CD4-positive, alpha-beta T cell treated with Interleukin-12 subunit alpha and Interleukin-12 subunit beta, for 1 hour (primary cell): ENCODE measurements at regions not wholly inside any gene's neighbourhood (a gene's known extent, or its start where the extent isn't known, plus 50 kb on each side); places are given as distances from the start of the nearest gene placed in this dataset.

ENCODE experiments used
- DNase-seq: peaks from one replicate; pipeline ENCODE4 v3.0.0-alpha.2; 2020

DNA sequence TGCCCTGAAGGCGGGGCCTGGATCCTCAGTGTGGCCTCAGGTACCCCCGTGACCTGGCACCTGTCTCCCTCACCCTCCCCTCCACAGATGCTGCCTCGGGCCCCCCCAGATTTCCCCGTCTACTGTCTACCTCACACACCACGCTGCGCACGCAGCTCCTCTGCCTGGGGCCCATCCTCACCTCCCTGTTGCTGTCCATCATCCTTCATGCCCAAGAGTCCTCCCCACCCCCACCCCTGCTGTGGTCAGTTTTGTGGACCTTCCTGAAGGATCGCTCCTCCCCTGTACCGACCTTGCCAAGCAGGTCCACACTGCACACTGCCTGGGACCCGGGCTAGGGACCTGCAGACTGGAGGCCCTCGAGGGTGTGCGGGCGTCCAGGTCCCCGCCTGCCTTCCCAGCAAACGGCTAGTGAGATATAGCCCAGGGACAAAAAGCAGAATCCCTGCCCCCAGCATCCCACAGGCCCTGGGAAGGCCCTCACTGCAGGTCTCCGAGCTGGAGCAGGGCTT, 197.4 kb upstream of the DIO3 start:
- no peak for DNase-seq

DNA sequence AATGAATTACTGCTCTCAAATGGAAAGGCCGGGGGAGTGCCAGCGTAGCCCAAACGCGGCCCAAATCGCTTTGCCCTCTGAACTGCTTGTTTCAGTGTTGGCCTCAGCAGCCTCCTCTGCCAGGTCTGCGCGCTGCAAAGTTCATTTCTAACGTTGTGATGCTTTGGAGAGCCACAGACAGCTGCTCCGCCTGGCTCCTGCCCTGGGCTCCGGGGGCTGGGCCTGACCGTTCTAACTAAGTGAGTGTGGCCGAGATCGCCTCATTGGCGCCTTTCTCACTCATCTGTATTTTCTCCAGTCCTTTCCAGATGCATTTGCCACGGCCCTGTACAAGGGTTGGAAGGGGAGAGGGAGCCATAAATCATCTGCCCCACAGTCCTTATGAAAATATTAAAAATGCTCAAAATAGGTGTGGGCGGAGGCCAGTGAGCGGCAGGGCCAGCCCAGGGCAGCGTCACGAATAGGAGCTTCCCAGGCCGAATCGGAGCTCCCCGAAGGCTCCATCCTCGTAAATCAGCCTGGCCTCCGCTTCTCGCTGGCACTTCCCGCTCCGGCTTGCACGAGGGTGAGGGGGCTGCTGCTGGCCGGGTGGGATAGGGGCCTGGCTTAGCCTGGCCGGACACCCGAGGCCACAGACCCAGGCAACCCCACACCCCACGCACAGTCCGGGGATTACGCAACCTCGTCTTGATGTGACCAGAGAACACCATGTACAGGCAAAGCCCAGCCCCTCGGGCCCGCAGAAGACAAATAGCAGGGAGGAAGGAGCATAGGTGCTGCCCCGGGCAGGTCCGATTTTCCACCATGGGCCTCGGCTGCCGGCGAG, 196.6 kb upstream of the DIO3 start:
- no peak for DNase-seq

DNA sequence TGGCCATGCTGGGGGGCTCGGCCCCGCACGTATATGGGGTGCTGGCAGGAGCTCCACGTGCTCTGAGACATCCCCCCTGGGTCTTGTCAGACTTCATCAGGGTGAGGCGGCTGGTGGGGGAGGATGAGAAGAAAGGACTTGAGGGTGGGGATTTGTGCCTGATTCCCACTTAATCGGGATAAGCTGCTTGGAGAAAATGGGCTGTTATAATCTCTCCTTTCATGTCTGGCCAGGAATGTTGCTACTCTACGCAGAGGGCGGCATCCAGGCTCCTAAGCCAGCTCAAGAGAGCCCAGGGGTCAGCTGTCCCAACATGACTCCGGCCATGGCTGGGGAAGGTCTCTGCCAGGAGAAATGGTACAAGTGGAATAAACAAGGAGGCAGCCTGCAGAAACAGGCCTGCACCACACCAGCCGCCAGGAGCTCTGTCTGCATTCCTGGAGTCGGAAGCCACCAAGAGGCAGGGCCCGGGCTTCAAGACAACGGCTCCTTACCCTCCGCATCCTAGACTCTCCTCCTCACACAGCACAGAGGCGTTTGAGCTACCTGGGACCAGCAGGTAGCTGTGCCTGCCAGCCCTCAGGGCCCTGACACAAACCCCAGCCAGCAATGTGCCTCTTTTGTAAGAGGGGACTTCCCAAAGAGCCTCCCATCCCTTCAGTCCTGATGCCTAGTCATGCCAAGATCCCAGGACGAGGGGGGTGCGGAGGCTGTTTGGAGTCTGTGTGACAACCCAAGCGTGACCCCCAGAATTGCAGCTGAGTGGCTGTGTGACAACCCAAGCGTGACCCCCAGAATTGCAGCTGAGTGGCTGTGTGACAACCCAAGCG, 195.8 kb upstream of the DIO3 start:
- no peak for DNase-seq

DNA sequence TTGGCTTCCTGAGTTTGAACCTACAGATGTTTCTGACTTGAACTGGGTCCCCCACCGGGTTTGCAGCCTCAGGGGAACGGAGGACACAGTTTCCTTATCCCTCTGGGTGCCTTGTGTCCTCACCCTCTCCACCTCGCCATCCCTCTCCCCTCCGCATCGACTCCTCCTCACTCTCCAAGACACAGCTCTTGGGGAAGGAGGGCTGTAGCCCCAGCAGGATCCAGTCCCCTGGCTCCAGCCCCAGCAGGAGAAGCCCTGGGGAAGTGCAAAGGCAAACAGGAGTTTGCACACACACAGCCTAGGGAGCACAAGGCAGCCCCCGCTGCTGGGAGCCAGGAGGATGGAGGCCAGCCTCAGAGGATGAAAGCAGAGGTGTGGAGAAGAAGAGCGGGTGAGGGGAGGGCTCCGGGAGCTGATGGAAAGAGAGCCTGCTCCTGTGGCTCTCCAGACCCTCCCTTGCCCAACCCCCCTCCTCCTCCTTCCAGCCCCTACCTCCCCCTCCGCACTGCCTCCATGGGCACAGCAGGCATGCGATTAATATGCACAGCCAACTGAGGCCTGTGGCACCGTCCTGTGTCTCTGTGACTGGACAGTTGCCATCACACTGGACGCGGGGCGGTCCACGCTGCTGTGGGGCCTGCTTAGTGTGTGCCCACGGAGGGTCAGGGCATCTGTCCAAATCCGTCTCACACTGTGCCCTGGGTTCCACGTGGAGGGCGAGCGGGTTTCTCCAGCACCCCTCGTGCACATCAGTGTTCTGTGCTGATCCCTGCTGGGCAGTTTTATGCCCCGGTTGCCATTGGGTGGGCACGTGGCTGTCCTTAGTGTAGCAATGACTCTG, 193.7 kb upstream of the DIO3 start:
- DNase-seq: no peak

DNA sequence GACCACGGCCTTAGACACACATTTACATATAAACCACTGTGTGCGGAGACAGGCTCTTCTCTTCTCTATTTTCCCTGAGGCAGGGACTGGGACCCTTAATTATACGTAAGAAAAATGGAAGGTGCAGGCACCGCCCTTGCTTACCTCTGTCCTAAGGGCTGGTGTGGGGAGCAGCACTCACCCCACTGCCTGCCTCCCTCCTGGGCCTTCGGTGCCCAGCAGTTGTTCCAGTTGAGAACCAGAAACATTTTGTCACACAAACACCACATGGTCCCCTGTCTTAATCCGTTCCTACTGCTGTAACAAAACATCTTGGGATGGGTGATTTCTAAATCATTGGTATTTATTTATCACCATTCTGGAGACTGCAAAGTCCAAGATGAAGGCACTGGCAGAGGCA, 192.7 kb upstream of the DIO3 start:
- no peak for DNase-seq

DNA sequence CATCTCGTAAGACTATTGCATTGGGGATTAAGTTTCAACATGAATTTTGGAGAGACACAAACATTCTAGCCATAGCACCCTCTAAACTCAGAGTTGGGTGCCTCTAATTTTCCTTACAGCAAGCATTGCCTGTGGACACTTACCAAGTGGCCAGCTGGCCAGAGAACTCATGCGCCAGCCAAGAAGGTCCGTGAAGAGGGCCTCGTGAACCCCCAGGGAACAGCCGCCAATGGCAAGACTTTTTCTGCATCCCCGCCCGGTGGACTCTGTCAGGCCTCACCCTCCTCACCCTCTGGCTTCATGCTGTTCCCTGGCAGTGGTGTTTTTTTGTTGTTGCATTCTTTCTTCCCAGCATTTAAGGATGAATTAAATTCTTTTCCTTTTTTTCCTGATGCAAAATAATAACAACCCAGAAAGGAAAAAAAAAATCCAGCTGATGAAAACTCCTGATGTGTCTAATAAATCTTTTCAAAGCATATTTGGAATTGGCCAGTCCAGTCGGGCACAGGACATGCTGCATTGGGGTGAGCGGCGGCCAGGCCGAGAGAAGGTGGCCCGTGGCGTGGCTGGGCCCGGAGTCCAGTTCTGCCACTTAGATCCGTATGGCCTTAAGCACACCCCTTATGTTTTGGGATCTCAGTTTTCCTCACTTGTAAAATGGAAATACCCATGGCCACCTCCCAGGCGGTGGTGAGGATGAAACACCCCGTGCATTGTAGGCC, 191.9 kb upstream of the DIO3 start:
- DNase-seq: no peak

DNA sequence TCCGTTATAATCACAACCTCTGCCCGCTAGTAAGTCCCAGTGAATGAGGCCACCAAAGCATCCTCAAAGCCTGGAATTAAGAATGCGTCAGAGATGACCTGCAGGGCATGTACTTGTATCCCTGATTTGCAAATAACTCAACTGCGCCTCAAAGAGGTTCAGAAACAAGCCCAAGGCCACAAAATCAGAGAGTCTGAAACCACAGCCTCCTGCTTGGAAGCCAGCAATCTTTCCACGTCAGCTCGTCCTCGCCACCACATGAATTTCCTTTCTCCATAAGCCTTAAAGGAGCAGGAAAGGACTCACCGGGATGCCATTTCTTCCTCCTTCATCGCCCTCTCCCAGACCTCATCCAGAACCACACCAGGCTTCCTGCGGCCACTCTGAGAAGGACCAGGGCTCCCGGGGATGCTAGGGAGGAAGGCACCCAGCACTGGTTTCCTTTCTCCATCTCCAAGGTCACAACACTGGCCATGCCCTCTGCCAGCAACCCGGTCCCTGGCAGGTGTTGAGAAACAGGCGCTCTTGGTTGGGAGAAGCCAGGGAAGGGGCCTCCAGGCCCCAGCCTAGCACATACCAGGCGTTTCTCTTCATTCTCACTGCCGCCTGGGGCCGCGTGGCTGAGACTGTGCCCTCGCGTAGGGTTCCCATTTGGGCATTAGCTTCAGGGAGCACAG, 191.2 kb upstream of the DIO3 start:
- no peak for DNase-seq

DNA sequence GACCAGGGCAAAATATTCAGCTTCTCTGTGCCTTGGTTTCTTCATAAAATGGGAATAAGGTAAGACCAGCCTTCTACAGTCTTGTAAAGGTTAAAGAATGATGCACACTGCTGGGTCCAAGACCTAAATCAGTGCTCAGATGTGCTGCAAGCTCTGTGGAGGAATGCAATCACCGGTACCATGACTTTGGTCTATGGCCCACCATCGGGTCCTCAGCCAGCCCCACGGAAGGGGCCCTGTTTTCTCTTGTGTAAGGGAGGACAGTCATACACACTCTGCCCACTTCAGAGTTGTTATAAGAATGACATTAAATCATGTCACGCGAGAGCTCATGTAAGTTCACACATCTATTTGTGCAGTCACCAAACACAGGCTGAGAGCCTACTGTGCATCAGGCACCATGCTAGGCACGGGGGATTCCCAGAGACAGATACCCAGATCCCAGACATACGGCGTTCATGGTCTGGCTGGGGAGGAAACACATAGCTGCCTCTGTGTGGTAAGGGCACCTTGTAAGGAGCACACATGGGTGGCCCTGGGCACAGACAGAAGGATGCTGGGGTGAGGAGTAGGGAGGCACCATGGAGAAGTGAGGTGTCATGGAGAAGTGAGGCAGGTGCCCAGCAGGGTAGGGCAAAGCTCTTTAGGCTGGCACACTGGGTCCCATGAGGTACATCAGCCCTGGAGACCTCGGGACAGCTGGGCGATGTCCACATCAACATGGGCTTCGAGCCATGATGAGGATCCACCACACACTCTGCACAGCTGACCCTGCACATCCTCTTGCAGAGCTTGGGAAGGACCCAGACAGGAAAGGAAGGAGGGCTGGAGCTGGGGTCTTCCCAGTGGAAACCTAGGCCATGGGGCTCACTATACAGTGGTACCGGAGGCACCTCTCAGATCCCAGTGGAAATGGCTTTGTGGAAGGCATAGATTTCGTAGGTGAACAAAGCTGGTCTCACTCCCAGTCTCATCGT, 190.4 kb upstream of the DIO3 start:
- DNase-seq: no peak

DNA sequence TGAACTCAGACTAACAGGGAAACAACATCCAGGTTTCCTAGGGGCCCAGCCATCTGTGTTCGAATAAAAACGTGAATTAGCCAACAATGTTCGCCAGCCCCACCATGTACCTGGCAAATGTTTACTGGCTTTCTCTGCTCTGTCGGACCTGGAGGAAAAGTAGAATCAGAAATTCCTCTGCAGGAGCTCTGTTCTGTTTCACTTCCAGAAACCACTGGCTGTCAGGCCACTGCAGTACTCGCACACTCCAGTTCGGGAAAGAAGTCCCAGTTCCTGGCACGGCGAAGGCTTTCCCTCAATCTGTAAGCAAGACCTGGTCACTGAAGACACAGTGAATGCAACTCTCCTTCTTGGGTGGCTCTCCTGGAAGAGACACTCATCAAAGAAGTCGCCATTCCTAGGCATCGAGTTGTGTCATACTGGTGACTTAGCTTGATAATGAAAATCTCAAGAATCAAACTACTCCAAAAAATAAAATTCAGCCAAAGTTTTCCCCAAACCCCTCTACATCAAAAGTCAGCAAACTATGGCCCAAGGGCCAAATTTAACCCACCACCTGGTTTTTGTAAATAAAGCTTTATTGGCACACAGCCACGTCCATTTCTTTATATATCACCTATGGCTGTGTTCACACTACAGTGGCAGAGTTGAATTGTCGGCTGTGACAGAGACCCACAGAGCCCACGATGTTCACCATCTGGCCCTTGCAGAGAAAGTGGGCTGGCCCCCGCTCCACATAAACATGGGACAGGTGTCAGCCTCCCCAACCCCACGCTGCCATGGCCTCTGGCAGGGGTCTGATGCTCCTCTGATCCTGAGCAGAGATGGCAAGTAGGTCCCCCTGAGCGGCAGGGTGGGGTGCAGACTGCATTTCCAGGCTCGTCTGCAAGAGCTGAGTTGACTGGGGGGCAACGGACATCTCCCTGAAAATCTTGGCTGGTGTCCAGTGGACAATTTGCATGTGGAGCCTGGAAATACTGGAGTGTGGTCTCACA, 189.2 kb upstream of the DIO3 start:
- DNase-seq: no peak

DNA sequence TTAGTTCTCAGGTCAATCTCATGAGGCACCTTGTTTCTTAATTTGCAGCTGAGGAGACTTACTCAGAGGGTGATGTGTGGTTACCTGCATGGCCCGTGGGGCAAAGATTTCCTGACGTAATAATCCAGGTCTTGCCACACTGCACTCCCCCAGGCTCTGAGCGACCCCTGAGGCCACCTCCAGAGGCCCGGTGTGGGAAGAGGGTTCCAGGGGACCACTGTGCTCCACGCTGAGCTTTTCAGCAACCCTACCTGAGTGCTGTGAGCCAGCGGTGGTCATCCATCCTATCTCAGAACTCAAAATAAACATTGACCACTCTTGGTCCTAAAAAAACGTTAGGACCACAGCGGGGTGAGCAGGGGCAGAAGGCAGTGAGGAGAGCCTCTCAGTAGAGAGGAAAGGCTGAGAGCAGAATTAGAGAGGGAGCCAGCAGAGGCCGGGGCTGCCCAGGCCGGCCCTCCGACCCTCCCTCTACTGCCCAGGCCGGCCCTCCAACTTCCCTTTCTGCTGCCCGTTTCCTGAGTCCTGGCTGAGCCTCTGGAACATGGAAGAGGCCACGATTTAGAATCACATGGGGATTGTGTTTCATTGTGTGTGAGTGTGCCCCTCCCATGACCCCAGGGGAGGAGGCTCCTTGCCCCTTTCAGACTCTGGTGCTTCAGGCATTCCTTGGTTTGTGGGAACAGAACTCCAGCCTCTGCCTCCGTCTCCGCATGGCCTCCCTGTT, 188.2 kb upstream of the DIO3 start:
- no peak for DNase-seq

DNA sequence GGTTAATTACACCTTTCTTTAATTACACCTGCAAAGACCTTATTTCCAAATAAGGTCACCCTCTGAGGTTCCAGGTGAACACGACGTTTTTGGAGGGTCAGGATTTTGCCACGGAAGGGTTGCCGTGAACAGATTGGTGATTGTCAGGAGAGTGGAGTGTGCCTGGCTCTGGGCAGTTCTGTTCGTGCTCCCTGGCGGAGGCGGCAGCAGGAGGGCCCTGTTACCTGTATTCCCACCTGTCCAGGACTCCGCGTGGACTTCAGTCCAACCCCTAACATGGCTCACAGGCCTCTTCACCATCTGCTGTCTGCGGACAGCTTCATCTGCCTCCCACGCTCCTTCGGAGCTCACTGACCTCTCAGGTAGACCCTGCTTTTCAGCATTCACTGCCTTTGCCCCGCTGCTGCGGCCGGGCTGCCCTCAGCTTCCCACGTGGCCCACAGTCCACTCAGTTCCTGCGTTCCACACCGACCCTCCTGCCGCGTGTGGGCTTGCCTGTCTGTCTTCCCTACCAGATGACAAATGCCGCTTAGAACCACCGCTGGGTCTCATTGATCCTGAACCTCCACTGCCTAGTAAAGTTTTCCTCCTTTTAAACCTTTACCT, 187.5 kb upstream of the DIO3 start:
- DNase-seq: no peak

DNA sequence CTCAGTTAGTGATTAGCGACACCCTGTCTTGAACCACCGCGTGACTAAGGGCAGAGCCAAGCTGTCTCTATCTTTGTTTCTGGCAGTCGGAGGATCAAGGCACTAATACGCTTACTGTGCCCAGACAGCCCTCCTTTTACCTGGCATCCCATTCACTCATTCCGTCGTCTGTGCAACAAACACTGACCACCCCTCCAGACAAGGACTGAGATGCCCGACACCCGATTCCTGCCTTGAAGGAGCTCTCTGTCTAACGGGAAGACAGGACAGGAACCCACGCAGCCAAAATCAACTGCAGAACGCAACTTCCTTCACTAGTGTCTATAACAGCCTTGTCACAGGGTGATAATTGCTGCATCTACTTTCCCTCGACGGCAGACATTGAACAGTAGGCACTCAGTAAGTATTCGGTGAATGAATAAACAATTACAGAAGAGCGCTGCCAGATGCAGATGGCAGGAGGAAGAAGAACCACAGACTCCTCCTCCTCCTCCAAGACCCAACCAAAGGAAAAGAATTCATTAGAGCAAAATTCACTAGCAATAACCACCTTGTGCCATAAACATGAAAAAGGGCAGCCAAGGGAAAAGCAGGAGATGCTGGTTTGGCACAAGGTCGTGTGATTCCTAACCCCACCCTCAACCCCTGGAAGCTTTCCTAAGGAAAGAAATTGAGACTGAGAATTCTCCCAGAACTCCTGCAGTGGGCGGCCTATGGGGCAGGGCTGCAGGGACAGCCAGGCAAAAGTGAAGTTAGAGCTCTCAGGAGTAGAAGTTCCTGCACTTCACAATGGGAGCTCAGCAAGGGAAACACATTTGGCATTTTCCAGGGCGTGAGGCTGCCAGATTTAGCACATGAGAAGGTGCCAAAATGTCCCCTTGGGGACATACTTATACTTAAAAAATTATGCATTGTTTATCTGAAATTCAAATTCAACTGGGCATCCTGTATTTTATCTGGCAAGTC, 186.6 kb upstream of the DIO3 start:
- no peak for DNase-seq

DNA sequence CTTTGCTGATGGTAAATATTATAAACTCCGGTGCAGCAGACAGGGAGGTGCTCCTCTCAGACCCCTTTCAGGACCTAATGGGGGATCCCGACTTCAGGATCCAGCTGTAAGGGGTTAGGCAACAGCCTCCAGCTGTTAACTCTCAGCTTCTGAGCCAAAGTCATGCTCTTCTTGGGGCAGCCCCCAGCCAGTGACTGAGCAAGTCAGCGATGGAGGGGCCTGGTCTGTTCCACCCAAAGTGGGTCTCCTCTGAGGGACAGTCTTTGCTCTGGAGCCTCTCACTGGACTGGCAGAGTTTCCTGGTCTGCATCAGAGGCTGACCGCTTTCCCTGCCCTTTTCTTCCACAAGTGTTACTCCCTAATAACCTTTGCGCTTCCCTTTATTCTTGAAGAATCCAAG, 184.2 kb upstream of the DIO3 start:
- DNase-seq: no peak

DNA sequence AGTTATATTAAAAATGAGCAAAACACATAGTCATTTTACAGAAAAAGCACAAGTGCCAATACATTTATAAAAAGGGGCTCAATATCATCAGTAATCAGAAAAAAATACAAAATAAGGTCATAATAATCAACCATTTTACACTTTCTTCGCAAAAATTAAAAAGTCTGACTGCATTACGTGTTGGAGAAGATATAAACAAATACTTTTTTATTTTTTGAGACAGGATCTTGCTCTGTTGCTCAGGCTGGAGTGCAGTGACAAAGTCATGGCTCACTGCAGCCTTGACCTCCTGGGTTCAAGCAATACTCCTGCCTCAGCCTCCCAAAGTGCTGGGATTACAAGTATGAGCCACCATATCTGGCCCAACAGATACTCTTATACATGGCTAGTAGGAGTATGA, 181.5 kb upstream of the DIO3 start:
- no peak for DNase-seq

DNA sequence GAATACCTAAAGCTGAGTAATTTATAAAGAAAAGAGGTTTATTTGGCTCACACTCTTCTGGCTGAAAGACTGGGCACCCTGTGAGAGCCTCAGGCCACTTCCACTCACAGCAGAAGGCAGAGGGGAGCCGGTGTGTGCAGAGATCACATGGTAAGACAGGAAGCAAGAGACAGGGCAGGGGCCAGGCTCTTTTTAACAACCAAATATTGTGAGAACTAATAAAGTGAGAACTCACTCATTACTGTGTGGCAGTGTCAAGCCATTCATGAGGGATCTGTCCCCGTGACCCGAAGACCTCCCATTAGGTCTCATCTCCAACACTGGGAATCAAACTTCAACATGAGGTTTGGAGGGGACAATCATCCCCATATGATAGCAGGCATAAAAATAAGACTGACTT, 180.8 kb upstream of the DIO3 start:
- DNase-seq: no peak

DNA sequence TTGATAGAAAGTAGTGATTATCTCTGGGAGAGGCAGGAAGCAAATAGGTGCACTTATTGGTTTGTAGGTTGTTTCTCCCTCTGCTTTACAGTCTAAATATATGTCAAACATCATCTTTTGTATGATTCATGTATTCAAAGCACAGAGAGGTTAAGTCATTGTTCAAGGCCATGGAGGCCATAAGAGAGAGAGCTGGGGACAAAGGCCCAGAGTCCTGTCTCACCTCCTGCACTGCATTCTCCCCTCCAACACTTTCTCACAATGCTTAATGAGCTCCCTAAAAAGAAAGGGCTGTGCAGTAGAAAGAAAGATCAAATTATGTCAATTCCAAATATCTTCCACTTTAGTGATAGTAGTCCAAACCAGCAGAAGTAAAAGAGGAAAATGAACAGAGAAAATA, 180.4 kb upstream of the DIO3 start:
- no peak for DNase-seq
